NCI-H1105 (cell line): ENCODE measurements at regions not wholly inside any gene's neighbourhood (a gene's known extent, or its start where the extent isn't known, plus 50 kb on each side); places are given as distances from the start of the nearest gene placed in this dataset.
A peak's percentile ranks its signal among the peaks of the same experiment; 100 is the strongest.

ENCODE experiments used
- DNase-seq: peaks from one replicate; lab custom pipeline; 2025; lab: John Stamatoyannopoulos, UW

DNA sequence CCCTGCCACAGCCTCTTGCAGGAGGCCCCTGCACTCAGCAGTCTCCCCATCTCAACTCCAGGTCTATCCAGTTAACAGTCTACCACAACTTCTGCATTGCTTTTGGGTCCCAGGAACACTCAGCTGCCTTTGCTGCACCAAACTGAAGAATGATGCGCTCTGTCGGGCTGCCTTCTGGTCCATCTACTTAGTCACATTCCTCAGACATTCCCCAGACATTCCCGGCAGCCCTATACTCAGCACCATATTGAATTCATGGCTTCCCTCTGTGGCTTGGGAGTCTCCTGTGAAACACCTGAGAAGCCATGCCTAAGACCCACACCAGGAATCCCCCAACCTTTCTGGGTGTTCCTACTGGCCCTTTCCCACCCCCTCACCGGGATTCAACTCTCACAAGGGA lies 99.6 kb upstream of the COL21A1 start:
- DNase-seq: no peak

GRCh38 chr6:56345376-56345995 lies 98.1 kb upstream of the COL21A1 start:
- DNase-seq: no peak

DNA sequence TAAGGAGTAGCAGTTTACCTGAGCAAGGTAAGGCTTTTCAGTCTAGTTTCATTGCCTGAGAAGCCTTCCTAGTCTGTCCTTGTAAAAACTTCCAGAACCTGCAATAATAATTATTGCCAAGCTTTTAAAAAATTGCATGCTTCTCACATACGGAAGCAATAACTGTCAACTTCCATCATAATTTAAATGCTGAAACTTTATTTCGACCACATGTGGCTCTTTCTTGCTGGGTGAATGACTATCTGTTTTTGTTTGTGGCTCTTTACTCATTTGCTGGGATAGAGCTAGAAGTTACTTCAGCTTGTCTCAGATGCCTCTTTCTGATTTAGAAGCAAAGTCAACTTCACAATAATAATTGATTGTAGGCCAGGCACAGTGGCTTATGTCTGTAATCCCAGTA lies 95.9 kb upstream of the COL21A1 start:
- DNase-seq: no peak

DNA sequence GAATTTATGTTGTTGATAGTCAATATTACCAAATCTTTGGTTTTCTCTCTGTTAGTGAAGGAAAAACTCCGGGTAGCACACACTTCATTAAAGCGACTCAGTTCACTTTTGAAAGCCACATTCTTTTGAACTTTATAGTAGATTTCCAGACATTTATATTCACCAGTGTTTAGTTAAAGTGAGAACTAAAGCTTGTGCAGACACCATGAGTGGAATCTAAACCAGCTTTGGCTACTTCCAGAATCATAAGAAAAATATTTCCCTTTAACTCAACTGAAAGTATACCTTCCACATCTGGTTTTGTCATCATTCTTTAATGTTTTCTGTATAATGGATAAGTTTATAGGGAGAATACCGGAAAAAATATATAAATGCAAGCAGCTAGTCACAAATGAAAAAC lies 92.1 kb upstream of the COL21A1 start:
- no peak for DNase-seq

DNA sequence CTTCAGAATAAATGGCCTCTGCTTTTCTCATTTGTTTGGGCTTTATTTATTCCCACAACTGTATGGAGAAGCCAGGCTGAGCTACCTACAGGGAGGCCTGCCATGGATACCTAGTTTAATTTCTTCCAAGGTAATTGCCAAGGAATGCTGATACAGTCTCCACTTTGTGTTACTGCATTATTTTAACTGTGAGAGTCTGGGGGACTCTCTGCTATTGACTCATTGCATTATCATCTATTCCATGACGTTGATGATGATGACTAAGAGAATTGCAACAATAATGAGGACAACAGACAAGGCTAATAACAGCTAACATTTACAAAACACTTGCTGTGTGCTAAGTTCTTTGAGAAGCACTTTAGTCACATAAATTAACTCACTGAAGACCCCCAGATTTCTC lies 88.3 kb upstream of the COL21A1 start:
- no peak for DNase-seq

DNA sequence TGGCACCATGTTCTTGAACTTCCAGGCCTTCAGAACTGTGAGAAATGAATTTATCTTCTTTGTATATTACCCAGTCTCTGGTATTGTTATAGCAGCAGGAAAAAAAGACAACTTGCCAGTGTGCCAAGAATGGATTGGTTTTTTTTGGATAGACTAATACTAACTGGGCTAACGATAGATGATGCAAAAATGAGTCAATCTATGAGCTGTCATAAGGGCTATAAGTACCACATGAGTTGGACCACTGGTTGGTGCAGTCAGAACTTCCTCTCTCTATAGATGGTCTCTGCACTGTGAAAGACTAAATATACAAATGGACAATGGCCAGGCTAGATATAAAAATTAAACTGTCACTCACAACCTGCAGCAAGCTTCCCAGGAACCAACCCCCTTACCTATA lies 87.6 kb upstream of the COL21A1 start:
- DNase-seq: no peak

DNA sequence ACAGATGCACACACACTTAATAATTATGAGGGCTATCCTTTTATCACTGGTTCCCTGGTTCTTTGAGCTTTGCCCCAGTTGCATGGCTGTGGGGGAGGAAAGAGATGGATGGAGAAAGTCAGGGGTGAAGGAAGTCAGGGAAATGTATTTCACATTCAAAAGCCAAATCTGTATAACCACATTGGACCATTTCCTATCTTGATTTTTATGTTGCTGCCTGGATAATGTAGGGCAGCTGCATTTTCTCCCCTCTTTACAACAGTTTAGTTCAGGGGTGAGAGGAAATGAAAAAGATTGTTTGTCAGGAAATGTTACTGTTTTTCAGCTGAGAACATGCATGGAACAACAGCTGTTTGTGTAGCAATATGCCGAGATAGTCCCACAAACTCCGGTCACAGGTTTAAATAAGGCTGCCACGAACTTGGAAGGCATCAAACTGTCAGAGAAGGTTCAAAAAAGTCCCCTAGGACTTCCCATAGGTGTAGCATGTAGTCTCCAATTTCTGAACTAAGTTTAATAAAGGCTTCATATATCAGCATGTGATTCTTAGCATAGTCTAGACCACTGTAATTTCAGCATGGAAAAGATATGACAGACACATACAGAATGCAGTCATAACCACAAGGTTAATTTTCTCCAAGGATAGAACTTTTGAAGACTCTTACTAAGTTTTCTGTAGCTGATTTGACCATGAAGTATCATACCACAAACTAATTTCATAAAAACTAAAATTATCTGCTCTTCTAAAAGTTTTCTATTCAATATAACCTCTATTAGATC lies 82.1 kb upstream of the COL21A1 start:
- DNase-seq: no peak

DNA sequence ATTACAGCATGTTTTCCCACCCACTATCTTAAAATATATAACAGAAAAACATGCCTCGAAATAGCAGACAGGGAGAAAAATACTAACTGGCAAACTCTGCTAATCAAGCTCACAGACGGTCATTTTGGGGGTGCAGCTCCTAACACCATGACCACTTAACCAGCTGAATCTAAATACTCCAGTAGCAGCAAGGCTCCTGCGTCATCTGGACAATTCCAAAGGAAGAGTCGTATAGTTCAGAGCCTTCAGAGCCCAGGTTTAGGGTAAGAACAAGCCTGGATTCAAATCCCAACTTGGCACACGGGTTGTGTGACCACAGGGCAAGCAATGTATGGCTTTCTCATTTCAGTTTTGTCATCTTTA lies 81.3 kb upstream of the COL21A1 start:
- no peak for DNase-seq

DNA sequence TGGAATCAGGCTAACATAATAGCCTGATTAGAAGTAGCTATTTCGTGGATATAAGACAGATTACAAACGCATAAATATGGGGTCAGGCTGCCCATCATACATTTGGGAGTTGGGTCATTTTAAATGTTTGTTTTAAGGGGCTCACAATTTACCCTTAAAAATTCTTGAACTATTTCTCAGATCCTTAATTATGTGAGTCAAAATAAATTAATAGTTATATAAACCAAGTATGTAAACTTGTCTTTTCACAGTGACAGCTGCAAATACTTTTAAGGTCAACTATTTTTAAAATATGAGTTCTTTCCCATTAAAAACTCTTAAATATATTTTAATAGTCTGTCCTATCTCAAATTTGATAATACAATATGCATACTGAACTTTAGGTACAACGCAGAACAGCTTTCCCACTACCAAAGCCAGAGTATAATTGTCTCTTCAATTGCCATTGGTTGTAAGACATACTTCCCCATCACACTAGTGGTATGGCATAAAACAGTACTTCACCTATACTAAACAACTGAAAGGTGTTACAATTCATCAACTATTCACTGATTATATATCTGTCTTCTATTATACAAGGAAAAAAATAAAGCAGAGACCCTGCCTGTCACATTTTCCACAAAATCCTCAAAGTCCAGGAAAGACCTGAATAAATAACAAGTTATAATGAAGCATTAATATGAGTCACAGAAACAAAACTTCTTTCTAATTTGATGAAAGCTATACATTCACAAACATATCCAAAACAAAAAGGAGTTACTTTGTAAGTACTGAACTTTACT lies 80.8 kb upstream of the COL21A1 start:
- DNase-seq: no peak

- DNase-seq: no peak
These were observed 77.0 kb upstream of the COL21A1 start for GRCh38 chr6:56324396-56324795.

GRCh38 chr6:56318851-56319250 lies 71.5 kb upstream of the COL21A1 start:
- DNase-seq: no peak

DNA sequence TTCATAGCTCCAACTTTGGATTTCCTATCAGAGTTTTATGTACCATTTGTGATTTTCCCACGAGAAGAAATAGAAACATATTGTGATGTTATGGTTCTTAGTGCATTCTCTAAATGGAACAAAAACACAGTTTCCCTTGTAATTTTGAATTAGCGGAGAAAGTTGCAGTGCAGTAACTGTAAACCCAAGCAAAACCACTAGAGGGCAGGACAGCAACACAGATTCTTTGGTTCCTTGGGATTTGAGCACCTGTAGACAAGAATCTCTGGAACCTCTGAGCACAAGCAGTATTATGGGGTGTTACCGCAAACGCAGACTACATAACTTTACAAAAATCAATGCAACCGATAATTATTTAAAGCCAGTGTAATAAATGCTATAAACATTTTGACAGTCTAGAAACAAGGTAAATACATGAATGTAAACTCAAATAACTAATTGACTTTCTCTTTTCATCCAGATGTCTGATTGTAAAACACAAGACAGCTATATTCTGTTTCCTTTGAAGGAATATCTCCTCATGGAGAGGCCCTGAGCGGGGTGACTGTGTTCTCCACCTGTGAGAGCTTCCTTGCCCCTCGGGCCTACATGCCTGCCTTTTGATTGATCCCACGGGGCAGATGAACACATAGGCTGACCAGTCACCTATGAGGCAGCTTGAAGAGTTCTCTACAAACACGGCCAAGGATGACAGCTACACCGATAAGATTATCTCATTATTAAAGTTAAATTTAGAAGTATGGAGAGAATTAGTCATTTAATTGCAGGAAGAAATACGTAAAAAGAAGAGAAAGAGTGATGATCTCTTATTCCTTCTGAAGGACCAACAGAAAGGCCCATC lies 67.5 kb upstream of the COL21A1 start:
- DNase-seq: peak; percentile 25

DNA sequence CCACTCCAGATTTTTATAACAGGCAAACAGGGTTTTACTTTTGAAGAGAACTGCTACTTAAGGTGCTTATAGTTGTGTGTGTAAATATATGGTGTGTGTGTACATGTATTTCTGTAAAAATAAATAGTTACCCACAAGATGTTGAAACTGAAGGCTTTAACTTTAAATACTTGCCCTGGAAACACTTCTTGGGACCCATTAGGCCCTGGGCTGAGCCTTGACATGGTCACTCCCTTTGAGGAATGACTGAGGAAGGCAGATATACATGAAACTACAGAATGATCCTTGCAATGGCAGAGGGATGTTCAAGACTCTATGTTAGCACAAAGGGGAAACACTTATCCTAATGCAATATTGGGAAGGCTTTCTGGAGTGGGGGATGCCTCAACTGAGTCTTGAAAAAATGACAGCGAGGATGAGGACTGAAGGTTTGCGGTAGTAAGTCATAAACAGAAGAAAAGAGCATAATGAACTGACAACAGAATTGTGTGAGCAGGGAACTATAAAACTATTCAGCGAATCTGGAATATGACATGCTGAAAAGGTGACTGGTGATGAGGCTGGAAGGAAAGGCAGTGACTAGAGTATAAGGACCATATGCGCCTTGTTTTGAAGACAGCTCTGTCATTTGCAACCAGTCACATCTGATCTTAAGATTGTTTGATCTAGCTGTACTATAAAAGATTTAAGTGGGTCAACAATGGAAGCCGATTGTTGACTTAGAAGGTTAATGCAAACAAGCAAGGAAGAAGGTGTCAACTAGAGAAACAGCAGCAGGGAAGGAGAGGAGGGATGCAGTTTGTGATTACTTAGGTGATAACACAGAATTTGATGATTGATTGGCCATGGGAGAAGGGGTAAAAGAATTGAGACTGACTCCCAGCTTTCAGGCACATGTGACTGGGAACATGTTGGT lies 64.4 kb upstream of the COL21A1 start:
- no peak for DNase-seq

GRCh38 chr6:56311061-56311460 lies 63.7 kb upstream of the COL21A1 start:
- no peak for DNase-seq

DNA sequence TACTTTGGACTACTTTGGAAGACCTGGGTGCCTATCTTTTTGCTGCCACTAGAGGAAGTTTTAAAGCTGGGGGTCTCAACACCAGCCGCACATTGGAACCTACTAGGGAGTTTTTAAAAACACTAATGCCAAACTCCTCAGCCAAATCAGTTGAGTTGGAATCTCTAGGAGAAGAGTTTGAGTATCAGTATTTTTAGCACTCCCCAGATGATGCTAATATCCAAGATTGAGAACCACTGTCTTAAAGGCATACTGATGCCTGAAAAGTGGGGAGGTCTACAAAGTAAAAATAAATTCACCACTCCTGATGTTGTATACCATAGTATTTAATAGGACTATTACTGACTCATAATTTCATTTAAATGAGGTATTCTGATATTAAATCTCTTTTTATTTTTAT lies 62.9 kb upstream of the COL21A1 start:
- DNase-seq: no peak

GRCh38 chr6:56299916-56300315 lies 52.5 kb upstream of the COL21A1 start:
- DNase-seq: no peak

- no peak for DNase-seq
These were observed 49.9 kb upstream of the COL21A1 start for GRCh38 chr6:56297022-56297989.
